MV-4-11 (cell line): ENCODE measurements at regions not wholly inside any gene's neighbourhood (a gene's known extent, or its start where the extent isn't known, plus 50 kb on each side); places are given as distances from the start of the nearest gene placed in this dataset.
"Not testable (repeated sequence)": the region's sequence is repeated elsewhere in the genome, so short reads cannot be mapped to it uniquely, and the experiment has no call there.

Experiments
- DNase-seq: peaks from one replicate; lab custom pipeline; 2025; lab: John Stamatoyannopoulos, UW

DNA sequence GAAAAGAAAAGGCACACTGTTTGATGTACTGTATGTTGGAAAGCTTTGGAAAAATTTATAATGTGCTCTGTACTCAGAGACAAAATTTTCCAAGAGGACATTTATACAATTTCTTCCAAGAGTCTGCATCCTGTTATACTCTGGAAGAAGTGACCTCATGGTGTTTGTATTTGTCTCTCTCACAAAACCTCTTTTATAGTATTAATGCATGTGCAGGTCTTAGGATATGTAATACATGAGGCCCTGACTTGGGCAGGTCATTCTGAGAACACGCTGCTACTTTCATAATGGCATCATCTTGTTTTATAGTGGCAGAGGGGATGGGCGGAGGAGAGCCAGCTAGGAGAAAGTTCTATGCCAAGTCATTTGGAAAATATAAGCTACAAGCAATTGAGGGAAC is 72.0 kb upstream of the P3H2 start:
- no peak for DNase-seq

DNA sequence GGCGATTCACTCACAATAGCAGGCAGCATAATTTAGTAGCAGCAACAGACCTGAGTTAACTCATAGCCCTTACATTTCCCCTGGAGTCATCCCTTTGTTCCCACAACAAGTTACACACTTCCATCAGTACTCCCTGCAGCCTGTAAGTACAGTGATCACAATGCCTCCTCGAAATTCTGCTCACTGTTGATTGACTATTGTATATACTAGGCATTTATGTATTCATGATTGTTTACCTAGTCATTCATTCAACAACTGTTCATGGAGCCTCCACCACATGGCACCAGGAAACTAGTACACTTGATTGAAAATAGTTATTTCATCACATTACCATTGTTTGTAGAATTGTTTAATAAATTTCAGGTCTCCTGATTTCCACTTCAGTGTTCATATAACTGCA is 71.4 kb upstream of the P3H2 start:
- DNase-seq = no peak

DNA sequence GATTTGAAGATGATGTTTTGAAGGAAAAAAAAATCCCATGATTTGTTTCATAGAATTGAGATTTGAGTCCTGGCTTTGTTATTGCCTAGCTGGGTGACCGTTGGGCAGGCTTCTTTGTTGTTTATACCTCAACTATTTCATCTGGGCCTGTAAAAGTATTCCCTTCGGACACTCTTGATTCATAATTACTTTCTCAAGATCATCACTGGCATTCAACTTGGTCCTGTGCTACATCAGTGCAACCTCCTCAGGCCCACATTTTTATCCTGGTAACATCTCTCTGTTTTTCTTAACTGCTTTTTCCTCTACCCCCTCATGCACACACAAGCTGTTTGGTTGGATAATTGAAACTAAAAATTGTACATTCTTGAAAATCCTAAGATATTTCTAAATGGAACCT is 67.5 kb upstream of the P3H2 start:
- no peak for DNase-seq

DNA sequence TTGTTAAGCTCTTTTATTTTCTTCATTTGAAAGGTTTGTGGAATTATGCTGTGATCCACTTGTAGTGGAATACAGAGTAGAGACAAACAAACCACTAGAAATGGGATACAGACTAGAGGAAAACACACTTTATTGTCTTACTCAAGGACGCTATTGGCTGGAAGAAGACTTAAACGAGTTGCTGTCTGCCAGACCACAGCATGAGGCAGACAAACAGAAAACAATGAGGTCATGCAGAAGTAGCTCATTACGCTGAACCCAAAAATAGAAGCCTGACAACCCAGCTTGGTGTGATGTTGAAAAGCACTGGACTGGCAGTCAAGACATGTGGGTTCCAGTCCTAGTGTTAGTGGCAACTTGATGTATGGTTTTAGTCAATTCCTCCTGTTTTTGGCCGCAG is 62.4 kb upstream of the P3H2 start:
- peak; percentile 46 for DNase-seq

DNA sequence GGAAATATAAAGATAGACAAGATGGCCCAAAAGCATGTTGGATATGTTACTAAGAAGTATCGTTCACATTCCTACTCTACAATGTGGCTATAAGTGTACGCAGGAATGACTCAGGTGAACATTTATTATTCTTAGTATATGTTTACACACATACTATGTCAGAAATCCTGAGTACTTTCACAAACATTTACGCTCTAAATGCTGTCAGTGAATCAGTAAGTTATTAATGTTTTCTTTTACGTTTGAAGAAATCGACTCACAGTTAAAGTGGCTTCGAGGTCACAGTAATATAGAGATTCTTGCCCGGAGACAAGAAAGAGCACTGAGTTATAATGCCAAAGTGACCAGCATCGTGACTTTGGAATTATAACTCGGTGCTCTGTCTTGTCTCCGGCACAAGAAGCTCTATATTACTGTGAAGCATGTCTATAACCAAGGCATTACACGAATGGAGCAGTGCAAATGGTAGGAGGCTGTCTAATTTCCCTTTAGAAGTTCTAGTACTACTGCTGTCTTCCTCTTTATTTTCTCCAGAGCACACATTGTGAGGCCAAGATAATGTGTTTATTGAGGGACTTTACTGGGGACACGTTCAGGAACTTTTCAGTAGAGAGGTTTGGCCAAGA is 61.8 kb upstream of the P3H2 start:
- DNase-seq = no peak

DNA sequence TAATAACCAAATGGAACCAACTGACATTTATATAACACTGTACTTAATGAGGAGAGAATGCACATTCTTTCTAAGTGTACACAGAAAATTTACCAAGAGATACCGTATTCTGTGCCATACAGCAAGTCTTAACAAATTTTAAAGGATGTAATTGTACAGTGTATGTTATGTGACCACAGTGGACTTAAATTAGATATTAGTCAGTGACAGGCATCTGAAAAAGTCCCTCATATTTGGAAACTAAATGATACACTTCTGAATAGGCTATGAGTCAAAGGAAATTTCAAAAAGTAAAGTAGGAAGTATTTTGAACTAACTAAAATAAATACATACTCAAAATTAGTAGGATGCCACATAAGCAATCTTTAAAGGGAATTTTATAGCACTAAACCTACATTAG is 59.6 kb upstream of the P3H2 start:
- DNase-seq = no peak

DNA sequence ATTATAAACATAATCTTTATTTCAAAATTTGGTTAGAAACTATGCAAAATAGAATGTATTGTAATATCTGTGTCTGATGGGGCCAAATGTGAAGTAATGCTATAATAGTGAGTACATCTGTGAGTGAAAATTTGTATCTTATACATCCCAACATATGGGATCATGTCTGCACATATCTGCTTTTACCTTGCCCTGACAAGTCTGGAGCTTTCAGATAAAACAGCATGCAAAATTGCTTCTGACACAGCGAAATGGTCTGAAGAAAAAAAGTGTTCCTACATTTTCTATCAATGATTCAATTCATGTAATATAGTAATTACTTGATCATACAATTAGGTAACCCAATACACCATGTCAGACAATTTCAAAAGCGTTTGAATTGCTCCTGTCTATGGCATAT is 58.1 kb upstream of the P3H2 start:
- DNase-seq = no peak

DNA sequence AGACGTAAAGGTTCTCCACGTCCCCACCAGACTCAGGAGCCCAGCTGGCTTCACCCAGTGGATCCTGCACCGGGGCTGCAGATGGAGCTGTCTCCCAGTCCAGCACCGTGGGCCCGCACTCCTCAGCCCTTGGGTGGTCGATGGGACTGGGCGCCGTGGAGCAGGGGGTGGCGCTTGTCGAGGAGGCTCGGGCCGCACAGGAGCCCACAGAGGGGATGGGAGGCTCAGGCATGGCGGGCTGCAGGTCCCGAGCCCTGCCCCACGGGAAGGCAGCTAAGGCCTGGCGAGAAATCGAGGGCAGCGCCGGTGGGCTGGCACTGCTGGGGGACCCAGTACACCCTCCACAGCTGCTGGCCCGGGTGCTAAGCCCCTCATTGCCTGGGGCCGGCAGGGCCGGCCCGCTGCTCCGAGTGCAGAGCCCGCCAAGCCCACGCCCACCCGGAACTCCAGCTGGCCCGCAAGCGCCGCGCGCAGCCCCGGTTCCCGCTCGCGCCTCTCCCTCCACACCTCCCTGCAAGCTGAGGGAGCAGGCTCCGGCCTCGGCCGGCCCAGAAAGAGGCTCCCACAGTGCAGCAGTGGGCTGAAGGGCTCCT is 56.3 kb upstream of the P3H2 start:
- not testable (repeated sequence) for DNase-seq

DNA sequence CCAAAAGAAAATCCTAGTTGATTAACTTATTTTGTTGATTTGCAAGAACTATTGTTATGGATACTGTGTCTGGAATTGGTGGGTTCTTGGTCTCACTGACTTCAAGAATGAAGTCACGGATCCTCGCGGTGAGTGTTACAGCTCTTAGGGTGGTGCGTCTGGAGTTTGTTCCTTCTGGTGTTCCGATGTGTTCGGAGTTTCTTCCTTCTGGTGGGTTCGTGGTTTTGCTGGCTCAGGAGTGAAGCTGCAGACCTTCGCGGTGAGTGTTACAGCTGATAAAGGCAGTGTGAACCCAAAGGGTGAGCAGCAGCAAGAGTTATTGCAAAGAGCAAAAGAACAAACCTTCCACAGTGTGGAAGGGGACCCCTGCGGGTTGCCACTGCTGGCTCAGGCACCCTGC is 55.4 kb upstream of the P3H2 start:
- DNase-seq = not testable (repeated sequence)

DNA sequence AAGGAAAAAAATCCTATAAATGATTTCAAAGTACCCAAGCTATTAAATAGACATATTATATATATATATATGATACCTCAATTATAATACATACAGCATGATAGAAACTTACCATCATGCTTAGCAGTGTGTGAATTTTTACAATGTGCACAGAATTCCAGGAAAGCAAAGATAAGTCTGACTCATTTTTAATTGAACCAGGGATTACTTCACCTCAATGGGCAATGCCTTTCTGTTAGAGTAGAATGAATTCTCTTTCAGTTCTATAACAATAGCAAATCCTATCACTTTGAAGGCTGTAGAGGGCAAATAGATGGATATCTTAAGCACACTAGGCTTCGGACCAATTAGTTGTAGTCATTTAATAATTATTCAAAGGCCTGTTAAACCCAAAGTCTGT is 54.8 kb upstream of the P3H2 start:
- DNase-seq = no peak

DNA sequence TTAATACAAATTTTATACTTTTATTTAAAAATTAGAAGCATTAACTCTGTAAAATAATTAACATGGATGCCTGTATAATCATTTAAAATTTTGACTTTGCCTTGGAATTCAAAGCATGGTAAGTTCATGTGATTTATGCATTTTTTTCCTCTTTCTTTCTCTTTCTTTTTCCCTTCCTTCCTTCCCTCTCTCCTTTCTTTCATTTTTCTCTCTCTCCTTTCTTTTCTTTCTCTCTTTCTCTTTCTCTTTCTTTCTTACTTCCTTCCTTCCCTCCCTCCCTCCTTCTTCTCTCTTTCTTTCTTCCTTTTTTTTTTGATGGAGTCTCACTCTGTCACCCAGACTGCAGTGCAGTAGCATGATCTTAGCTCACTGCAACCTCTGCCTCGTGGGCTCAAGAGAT is 53.8 kb upstream of the P3H2 start:
- DNase-seq = no peak

DNA sequence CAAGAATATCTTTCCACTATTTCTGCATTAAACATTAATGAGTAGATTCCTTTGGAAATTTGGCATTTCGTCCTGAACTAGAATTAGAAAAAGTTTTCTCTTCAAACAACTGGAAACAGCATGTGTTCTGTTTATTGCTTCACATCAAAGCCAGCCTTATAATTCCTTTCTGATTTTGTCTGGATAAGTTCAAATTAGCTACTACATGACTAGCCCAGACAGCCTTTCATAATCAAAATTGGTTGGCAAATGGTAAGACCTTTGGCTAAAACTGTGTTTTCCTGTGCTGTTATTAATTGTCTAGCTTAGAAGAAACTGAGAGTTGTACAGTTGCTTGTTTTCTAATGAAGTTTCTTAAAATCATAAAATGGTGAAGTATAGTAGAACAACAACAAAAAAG is 52.7 kb upstream of the P3H2 start:
- no peak for DNase-seq

DNA sequence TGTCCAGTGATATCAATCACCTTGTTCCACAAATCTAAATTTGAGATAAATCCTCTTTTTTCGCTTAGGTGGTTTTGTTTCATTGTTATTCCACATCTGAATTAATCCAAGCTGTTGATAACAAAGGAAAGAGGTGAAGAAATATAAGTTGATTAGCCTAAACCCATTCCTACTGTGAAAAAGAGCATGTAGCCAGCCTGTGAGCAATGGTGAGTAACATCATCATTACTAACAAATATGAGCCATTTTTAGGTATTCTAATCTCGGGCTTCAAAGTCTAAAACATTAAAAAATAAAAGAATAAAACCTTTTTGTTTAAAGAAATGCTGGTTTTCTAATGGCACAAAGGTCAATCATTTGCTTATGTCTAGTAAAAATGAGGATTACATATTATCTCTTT is 52.1 kb upstream of the P3H2 start:
- DNase-seq = no peak
